GM18505 (cell line): ENCODE measurements at regions not wholly inside any gene's neighbourhood (a gene's known extent, or its start where the extent isn't known, plus 50 kb on each side); places are given as distances from the start of the nearest gene placed in this dataset.
"Not testable (repeated sequence)": the region's sequence is repeated elsewhere in the genome, so short reads cannot be mapped to it uniquely, and the experiment has no call there.

Experiments
- ATAC-seq: cut with Tn5 transposase; IDR thresholded peaks from one replicate; pipeline ENCODE4 v1.9.1; 2021; ENCODE audit not compliant: unreplicated experiment
- POLR2A ChIP-seq: IDR thresholded peaks from 4 replicates; pipeline ENCODE4 v1.6.1; 2011; ENCODE audit warnings: borderline replicate concordance; ENCODE audit not compliant: insufficient read depth, insufficient read length; ENCODE audit errors: extremely low read depth

DNA sequence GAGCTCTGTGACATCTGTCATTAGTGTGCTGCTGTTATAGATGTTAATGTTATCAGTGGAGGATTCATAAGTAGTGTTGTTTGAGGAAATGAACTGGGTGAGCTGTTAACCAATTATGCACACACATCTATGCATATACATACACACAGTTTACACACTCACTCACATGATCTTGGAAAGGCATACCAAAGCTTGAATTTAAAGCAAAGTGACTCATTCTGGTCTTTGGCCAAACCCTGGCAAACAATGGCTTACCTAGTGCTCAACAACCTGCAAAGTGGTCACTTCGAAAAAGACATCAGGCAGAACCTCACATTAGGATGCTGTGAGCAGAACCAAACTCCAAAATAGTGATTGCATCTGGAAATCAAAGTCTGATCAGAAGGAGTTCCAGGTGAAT lies 1037.3 kb upstream of the CDH6 start:
- no peak for TF ChIP-seq POLR2A
- ATAC-seq: no peak

DNA sequence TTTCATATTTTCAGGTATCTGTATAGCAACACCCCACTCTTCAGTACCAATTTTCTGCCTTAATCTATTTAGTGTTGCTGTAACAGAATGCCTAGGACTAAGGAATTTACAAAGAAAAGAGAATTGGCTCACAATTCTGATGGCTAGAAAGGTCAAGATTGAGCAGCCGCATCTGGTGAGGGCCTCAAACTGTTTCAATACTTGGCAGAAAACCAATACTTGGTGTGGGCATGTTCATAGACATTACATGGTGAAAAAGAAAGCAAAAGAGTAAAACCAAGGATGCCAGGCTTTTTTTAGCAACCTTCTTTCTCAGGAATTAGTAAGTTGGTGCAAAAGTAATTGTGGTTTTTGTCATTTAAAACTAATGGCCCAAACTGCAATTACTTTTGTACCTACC lies 1041.1 kb upstream of the CDH6 start:
- ATAC-seq: no peak
- TF ChIP-seq POLR2A: no peak

DNA sequence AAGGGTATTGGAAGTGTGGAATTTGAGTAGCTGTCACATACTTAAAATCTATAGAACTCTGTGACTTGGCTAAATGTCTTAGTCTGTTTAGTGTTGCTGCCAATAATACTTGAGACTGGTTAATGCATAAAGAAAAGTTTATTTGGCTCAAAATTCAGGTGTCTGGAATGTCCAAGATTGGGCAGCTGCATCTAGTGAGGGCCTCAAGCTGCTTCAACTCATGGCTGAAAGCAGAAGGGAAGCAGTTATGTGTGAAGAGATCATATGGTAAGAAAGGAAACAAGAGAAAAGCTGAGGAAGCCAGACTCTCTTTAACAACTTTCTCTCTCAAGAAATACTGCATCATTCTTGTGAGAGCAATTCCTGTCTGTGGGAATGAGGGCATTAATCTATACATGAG lies 1043.3 kb upstream of the CDH6 start:
- no peak for TF ChIP-seq POLR2A
- ATAC-seq: no peak

DNA sequence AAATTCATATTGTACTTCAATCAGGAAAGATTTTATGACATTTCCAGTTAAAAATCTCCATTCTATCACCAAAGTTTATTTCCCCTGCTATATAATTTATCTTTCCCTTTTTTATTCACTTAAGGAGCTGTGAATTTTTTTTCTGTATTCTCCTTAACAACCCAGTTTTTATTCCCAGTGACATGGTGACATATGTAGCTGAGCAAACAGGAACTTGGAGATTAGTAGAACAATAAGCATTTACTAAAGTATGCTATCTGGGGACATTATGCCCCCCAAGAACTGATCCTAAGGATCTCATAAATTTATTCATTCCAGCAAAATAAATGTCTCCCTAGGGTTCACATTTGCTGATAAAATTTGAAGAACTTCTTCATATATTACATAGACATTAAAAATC lies 1044.0 kb upstream of the CDH6 start:
- ATAC-seq: no peak
- no peak for TF ChIP-seq POLR2A

DNA sequence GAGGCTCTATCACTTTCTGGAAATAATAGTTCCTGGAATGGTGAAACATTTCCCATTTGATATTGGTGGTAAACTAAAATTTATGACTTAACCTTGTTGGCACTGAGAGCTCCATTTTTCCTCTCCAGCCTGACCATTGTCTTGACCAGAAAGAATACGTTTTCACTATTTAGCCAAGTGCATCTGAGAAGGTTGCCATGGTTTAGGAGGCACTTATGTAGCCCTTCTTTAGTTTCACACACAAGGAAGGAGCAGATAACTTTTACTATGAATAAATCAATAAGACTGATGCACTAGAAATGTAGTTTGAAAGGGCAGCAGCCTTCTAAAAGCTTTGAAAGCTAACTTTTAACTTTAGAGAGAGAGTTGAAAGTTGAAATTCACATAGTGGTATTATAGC lies 1045.5 kb upstream of the CDH6 start:
- no peak for ATAC-seq
- no peak for TF ChIP-seq POLR2A

DNA sequence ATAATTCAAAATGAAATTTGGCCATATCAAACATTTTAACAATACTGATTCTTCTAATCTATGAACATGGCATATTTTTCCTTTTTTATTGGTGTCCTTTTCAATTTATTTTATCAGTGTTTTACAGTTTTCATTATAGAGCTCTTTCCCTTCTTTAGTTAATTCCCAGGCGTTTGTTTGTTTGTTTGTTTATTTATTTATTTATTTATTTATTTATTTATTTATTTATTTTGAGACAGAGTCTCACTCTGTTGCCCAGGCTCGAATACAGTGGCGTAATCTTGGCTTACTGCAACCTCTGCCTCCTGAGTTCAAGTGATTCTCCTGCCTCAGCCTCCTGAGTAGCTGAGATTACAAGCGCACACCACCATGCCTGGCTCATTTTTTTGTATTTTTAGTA lies 1049.4 kb upstream of the CDH6 start:
- ATAC-seq: not testable (repeated sequence)

DNA sequence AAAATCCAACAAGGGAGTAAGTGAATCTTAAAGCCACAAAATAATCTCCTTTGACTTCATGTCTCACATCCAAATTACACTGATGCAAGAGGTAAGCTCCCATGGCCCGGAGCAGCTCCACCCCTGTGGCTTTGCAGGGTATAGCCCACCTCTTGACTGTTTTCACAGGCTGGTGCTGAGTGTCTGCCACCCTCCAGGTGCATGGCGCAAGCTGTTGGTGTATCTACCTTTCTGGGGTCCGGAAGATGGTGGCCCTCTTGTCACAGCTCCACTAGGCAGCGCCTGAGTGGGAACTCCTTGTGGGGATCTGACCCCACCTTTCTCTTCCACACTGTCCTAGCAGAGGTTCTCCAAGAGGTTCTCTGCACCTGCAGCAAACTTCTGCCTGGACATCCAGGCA lies 1051.1 kb upstream of the CDH6 start:
- no peak for ATAC-seq
- TF ChIP-seq POLR2A: no peak

DNA sequence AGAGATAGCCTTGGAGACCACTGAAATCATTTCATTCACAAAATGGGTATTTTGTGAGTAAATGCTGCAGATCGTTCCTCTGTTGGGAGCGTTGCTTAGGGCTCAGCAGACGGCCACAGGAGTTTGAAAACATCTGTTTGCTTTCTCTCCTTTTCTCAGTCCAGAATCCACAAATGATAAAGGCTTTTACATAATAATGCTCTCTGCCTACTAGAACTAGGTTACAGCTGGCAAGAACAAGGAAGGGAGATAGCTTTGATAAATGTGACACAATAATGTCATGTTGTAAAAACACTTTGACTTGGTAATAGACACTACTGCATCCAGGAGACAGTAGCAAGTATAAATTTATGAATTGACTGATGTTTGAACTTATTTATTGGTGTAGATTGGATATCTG lies 1072.4 kb upstream of the CDH6 start:
- no peak for ATAC-seq
- TF ChIP-seq POLR2A: no peak

DNA sequence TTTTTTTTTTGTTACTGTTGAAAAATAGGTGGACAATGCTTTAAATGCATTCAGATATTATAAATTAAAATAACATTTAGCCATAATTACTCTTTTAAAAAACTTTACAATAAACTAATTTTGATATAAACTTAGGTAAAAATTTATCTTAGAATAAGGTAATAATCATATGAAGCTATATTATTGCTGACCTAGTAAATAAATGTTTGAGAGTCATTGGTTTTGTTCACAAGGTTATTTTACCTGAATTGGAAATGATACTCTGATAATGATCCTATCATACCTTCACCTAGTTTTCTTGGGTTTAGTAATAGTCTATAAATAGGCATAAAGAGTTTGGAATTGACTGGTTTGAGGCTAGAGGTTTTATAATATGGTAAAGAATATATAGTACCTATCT lies 1076.4 kb upstream of the CDH6 start:
- no peak for TF ChIP-seq POLR2A
- ATAC-seq: no peak

DNA sequence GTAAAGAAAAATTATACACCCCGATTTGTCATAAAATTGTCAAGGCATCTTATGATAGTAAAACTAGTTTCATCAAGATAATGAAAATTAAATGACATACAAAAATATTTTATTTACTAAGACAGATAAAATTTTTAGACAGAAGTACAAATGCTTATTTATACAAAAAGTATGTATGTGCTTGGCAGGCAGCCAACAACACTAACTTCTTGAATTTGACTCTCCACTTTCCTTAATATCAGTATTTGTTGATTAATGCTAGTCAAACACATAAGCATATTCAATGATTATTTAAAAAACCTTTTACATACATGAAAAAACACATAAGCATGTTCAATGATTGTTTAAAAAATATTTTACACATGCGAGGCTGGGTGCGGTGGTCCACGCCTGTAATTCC lies 1079.9 kb upstream of the CDH6 start:
- no peak for TF ChIP-seq POLR2A
- no peak for ATAC-seq

DNA sequence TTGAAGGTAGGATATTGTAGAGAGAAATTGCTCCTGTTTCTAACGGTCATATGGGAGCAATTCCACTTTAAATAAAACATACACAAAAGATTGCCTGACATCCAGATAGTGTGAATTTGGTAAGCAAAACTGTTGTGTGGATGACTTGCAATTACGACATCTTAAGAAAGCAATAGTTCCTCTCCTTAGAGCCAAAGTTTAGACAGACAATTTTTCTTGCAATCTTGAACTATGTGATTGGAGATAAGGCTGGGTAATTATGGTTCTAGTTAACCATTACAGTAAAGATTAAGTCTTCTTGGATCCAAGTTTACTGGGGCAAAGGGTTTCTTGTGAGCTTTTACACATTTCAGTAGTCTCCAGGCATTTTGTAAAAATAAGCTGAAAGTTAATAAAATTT lies 1080.6 kb upstream of the CDH6 start:
- no peak for TF ChIP-seq POLR2A
- no peak for ATAC-seq

DNA sequence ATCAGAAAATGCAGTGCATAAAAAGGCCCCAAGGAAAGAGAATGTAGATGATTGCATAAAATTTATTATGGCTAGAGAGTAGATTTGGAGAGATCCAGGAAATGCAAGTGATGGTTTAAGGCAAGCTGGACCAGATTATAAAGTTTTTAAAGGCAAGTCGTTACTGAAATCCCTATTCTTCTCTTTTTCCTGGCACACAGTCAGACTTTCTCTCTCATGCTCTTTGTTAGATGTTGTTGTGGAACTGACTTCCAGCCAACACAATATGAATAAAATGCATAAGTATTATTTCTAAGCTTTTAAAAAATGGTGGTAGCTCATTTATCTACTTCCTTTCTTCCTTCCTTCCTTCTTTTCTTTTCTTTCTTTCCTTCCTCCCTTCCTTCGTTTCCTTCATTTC lies 1085.4 kb upstream of the CDH6 start:
- ATAC-seq: no peak
- TF ChIP-seq POLR2A: no peak

DNA sequence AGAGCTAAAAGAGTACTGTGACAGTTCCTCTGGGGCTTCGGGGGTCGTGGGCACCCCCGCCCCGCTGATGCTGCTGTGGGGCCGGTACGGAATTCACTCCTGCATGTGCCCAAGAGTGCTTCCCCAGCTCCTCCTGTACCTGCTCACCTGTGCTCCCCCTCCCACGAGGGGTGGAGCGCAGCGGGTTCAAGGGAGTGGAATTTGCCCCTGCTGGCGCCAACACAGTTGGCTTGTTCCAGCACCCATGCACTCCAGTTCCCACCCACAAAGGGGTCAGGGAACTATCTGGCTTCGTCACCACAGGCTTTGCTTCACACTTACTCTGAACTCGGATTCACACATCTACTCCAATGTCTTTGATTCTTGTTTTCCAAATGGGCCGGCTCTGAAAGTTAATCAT lies 1086.9 kb upstream of the CDH6 start:
- ATAC-seq: no peak
- no peak for TF ChIP-seq POLR2A

DNA sequence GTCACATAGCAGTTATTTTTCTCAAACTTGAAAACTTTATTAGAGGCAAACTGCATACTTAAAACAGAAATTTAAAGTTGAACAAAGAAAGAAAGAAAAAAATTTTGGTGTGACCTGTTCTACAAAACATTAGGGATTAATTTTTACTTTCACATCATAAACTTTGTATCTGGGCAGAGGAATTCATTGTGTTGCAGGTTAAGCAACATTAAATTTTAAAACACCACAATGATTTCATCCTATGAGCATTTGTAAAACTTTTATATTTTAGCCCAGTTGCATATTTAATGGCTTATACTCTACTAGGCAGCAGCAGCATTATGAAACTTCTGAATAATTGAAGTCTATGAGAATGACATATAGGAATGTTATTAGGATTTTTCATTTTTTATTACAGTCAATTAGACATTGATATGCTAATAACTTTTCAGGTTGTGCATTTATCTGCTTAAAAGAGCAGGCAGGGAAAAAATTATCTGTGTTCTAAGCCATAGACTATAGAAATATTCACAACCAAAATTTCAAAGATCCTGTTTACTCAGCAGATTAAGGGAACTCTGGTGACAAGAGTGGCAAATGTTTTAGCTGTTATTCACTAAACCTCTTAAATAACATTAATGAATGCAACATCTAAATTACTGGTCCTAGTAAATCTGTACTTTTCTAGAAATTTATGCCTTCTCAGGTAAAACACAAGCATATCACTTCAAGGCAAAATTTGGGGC lies 1088.5 kb upstream of the CDH6 start:
- TF ChIP-seq POLR2A: no peak
- no peak for ATAC-seq
